IPS-15b (cell line): ENCODE measurements at regions not wholly inside any gene's neighbourhood (a gene's known extent, or its start where the extent isn't known, plus 50 kb on each side); places are given as distances from the start of the nearest gene placed in this dataset.
"Not testable (repeated sequence)": the region's sequence is repeated elsewhere in the genome, so short reads cannot be mapped to it uniquely, and the experiment has no call there.

Source experiments
- H3K27me3 ChIP-seq: one replicate; pipeline ENCODE4 v1.6.1; 2013; ENCODE audit warnings: low read length; ENCODE audit not compliant: control insufficient read depth, insufficient read depth
- H3K36me3 ChIP-seq: one replicate; pipeline ENCODE4 v1.6.1; 2013; ENCODE audit warnings: low read length; ENCODE audit not compliant: control insufficient read depth, insufficient read depth
- H3K4me1 ChIP-seq: one replicate; pipeline ENCODE4 v1.6.1; 2013; ENCODE audit warnings: mild to moderate bottlenecking, low read length; ENCODE audit not compliant: control insufficient read depth, insufficient read depth
- H3K4me3 ChIP-seq: one replicate; pipeline ENCODE4 v1.5.1; 2013; ENCODE audit warnings: low read depth, low read length
- H3K9ac ChIP-seq: one replicate; pipeline ENCODE4 v1.6.1; 2013; ENCODE audit warnings: low read depth, mild to moderate bottlenecking, low read length
- H3K9me3 ChIP-seq: one replicate; pipeline ENCODE4 v1.6.1; 2013; ENCODE audit warnings: mild to moderate bottlenecking, low read length; ENCODE audit not compliant: control insufficient read depth, insufficient read depth

DNA sequence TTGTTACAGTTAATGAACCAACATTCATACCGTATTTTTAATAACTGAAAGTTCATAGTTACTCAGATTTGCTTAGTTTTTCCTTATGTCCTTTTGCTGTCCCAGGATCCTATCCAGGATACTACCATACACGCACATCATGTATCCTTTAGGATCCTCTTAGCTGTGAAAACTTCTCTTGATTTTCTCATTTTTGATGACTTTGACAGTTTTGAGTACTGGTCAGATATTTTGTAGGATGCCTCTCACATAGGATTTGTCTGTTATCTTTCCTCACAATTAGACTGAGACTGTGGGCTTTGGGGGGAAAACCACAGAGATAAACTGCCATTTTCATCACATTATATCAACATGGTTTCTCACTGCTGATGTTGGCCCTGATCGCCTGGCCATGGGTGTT, 491.3 kb upstream of the TRPC7 start:
- H3K9me3 ChIP-seq, result no peaks in the 10 kb centered on the region
- no peak overlapping the region for H3K4me3 ChIP-seq
- H3K4me1 ChIP-seq, result no peaks in the 10 kb centered on the region
- H3K36me3 ChIP-seq, result no peaks in the 10 kb centered on the region
- no peak overlapping the region for H3K9ac ChIP-seq
- no peaks in the 10 kb centered on the region for H3K27me3 ChIP-seq

DNA sequence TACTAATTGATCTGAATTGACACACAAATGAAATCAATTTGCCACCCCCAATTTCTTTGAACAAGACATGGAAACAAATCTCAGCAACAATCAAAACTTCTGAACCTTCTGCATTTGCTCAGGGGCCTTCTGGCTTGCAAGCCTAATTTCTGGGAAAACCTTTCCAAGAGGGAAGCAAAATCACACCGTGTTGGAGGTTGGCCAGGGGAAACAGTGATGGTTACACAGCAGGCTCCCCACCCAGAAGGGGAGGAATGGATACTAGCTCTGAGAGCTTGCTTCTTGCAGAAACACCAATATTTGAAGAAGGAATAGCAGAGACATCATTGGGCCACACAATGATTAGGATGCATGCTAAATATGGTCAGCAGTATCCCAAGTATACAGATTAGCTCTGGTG, 488.6 kb upstream of the TRPC7 start:
- no peak overlapping the region for H3K4me3 ChIP-seq
- H3K9ac ChIP-seq, result no peak overlapping the region
- H3K4me1 ChIP-seq, result no peaks in the 10 kb centered on the region
- no peaks in the 10 kb centered on the region for H3K27me3 ChIP-seq
- H3K9me3 ChIP-seq, result no peaks in the 10 kb centered on the region
- H3K36me3 ChIP-seq, result no peaks in the 10 kb centered on the region

DNA sequence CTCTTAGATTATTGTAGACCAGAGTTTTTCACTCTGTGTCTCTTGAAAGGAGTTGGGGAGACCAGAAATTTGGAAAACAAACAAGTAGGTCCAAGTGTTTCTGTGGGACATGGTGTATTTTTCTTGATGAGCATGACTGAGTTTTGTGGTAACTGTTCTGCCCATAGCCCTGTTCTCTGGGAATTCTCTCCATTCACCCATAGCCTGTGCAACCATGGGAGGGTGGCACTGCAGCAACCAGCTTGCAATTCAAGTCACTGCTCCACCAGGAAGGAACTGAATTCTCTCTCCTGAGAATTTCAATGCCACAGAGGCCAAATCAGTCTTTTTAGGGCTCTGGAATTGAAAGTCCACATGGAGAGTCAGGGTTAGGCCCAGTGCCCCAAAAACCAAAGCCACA, 475.3 kb upstream of the TRPC7 start:
- Histone ChIP-seq H3K36me3 (no peaks in the 10 kb centered on the region), H3K9ac (no peak overlapping the region), H3K4me1 (no peaks in the 10 kb centered on the region), H3K9me3 (no peaks in the 10 kb centered on the region), H3K4me3 (no peak overlapping the region), H3K27me3 (no peaks in the 10 kb centered on the region)

DNA sequence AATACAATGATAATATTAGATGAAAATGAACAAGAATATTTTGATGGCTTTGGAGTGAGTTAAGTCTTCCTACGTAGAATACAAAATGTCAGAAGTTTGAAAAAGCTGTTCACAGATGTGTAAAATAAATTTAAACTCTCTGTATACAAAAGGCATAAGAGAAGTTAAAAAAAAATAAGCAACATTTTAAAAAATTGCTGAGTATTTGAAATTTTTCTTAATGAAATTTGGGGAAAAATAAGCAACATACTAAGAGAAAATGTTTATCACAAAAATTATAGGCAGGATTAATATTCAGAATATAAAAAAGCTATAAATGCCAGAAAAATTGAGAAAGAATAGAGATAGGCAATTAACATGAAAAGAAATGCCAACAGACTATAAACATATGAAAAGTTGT, 470.7 kb upstream of the TRPC7 start:
- H3K36me3 ChIP-seq, result no peaks in the 10 kb centered on the region
- H3K4me1 ChIP-seq, result no peaks in the 10 kb centered on the region
- no peaks in the 10 kb centered on the region for H3K27me3 ChIP-seq
- H3K4me3 ChIP-seq, result no peak overlapping the region
- no peaks in the 10 kb centered on the region for H3K9me3 ChIP-seq
- H3K9ac ChIP-seq, result no peak overlapping the region

DNA sequence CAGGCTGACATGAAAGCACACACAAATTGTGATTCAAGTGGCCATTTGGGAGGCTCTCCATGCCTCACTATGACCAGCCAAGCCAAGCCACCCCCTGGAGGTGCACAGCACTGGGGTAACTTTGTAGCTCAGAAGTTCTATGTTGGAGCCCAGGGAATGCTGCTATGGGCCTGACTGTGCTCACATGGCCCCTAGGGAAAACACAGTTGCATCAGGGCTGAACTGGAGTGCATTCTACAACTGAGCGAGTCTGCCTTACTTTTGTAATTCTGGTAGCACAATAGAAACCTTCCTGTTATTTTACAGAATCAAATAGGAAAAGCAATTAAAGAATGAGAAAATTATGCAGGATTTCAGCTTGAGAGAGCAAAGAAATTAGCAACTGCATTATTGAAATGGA, 455.5 kb upstream of the TRPC7 start:
- no peak overlapping the region for H3K9ac ChIP-seq
- no peaks in the 10 kb centered on the region for H3K27me3 ChIP-seq
- H3K36me3 ChIP-seq, result no peaks in the 10 kb centered on the region
- H3K9me3 ChIP-seq, result no peaks in the 10 kb centered on the region
- H3K4me3 ChIP-seq, result no peak overlapping the region
- H3K4me1 ChIP-seq, result no peaks in the 10 kb centered on the region

DNA sequence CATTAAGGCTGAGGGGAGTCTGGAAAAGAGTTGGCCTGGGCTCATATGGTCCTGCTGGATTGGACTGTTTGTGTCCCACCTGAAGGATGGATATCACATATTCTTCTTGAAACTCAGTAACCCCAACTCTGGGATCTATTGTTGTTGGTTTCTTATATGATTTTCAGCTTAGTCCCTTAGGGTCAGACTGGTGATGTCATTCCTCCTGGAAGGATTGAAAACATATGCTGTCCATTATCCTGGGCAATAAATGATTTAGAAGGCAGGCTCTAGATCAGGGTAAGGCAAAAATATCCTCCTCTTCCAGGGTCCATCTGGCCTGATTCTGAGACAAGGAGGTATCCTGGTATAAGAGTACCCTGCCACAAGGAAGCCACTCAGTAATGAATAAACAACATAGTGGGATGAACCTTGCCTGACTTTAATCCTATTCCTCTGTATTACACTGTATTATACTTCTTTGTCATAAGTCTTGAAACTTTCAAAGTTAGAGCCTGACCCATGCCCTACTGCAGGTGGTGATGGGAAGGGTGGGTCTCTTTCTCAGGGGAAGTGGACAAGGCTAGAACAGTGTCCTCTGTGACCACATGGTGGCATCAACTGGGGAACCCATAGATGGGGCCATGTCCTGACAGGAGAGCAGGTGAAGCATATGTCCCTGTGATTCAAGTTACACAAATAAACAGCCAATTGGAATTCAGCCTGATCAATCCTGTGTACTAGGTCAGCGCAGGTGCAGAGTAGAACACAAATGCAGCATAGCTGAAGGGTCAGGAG, 454.4 kb upstream of the TRPC7 start:
- Histone ChIP-seq H3K27me3 (no peaks in the 10 kb centered on the region), H3K36me3 (no peaks in the 10 kb centered on the region), H3K4me3 (no peak overlapping the region), H3K9me3 (no peaks in the 10 kb centered on the region), H3K9ac (no peak overlapping the region), H3K4me1 (no peaks in the 10 kb centered on the region)

DNA sequence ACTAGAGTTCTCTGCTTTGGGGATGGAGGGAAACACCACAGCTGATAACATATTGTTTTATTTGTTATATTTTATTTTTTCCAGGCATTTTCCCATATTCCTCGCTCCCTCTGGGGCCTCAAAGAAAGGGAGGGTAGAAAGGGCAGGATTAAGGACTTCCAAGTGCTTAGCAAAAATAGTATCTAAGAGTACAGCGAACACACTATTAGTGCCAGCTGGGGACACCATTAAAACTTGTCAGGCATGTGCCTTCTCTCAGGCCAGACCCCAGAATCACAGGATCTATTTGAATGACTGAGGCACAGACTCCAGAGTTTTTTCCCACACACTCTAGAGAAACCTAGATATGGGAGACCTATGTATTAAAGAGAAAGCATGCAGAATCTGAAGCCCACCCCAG, 451.0 kb upstream of the TRPC7 start:
- no peak overlapping the region for H3K4me3 ChIP-seq

DNA sequence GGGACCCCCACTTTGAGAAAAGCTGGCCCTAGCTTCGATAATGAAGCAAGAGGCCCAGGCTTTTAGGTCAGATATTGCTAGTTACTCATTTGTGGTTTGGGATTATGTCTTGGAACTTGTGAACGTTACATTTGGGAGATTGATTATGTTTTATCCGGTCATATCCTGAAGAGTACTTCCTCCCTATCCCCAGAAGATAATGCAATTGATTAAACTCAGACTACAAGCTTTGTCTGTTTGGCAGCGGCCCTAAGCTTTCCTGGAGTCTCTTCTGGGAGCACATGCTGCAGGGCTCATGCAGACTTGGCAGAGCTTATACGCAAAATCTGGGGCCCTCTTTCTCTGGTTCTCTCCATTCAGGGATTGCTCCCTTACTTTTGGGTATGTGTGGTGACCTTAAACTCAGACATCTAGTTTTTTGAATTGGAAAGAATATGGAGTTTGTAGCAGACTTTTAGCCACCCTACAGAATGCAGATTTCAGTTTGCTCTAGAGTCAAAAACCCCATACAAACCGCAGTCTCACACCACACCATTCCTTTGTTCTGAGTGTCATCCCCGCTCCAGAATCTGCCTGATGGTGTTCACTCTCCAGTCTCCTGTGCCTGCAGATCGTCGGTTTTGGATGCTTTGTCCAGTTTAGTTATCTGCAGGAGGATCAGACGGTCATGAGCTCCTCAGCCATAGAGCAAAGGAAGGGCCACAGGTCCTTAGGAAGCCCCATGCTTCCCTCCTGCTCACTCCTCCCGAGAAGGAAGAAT, 449.5 kb upstream of the TRPC7 start:
- Histone ChIP-seq H3K4me3 (no peak overlapping the region), H3K27me3 (no peaks in the 10 kb centered on the region), H3K36me3 (no peaks in the 10 kb centered on the region), H3K4me1 (no peaks in the 10 kb centered on the region), H3K9ac (no peak overlapping the region), H3K9me3 (no peaks in the 10 kb centered on the region)

More for the DNA sequence above, 451.0 kb upstream of the TRPC7 start:
- Histone ChIP-seq H3K9ac (no peak overlapping the region), H3K36me3 (no peaks in the 10 kb centered on the region), H3K27me3 (no peaks in the 10 kb centered on the region), H3K9me3 (no peaks in the 10 kb centered on the region), H3K4me1 (no peaks in the 10 kb centered on the region)

DNA sequence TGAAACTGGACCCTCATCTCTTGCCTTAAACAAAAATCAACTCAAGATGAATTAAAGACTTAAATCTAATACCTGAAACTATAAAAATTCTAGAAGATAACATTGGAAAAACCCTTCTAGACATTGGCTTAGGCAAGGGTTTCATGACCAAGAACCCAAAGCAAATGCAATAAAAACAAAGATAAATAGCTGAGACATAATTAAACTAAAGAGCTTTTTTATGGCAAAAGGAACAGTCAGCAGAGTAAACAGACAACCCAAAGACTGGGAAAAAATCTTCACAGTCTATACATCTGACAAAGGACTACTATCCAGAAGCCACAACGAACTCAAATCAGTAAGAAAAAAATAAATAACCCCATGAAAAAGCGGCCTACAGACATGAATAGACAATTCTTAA, 446.9 kb upstream of the TRPC7 start:
- H3K4me1 ChIP-seq, H3K9ac ChIP-seq, H3K4me3 ChIP-seq, H3K9me3 ChIP-seq, H3K36me3 ChIP-seq, H3K27me3 ChIP-seq: not testable (repeated sequence)

DNA sequence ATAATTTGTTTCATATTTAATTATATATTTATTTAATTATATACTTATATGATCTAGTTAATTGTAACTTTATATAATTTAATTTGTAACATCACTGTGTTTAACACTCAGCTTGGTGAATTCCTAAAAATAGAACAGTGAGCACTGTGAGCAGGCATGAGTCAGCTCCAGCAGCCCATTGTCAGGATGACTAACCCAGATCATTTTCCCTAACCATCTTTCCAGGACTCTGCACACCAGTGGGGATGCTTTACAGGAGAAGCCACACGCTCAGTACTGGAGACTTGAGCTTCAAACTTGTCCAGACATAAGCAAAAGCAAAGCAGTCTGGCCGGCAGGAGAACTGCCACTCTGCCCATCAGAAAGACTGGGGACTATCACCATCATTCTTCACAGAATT, 446.2 kb upstream of the TRPC7 start:
- H3K4me1 ChIP-seq, result no peaks in the 10 kb centered on the region
- H3K36me3 ChIP-seq, result no peaks in the 10 kb centered on the region
- no peaks in the 10 kb centered on the region for H3K9me3 ChIP-seq
- no peaks in the 10 kb centered on the region for H3K27me3 ChIP-seq
- no peak overlapping the region for H3K4me3 ChIP-seq
- H3K9ac ChIP-seq, result no peak overlapping the region

DNA sequence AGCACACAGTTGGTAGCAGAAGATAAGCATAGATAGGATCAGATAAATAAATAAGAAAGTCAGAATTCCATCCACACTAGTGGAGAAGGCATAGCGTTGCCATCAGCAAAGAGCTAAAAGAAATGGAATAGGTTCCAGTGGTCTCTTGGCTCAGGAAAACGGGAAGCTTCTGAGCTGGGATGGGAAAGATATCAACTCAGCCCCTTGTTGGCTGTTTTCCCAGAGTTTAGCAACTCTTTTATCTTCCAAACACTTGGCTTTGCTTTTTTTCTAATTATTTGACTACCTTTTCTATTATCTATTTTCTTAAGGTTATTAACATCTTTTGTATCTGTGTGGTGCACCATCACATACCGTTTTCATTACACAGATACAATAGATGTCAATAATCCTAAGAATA, 445.7 kb upstream of the TRPC7 start:
- no peak overlapping the region for H3K9ac ChIP-seq
- H3K36me3 ChIP-seq, result no peaks in the 10 kb centered on the region
- no peak overlapping the region for H3K4me3 ChIP-seq
- H3K27me3 ChIP-seq, result no peaks in the 10 kb centered on the region
- no peaks in the 10 kb centered on the region for H3K4me1 ChIP-seq
- H3K9me3 ChIP-seq, result no peaks in the 10 kb centered on the region

DNA sequence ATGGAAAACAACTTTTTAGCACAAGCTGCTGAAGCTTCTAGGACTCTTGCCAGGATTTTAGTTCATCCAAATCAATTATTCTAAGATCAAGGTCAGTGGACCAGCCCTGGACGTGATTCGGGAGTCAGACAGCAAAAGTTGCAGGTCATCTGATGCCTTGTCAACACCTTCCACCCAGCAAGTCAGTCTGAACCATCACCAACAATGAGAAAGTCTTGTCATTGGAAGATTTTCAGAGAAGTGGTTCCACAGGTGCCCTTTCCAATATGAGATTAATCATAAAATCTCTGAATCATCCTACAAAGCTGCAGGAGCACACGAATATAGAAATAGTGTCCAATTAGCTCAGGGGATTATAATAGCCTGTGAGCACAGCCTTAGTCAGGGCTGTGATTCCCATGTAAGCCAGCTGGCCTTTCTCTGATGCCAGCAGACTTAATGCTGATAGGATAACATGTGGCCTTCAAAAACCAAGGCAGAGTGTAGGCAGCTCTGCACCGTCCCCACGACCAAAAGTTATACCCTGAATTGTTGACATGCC, 445.0 kb upstream of the TRPC7 start:
- H3K9me3 ChIP-seq, result no peaks in the 10 kb centered on the region
- no peaks in the 10 kb centered on the region for H3K27me3 ChIP-seq
- H3K4me1 ChIP-seq, result no peaks in the 10 kb centered on the region
- H3K4me3 ChIP-seq, result no peak overlapping the region
- no peaks in the 10 kb centered on the region for H3K36me3 ChIP-seq
- H3K9ac ChIP-seq, result no peak overlapping the region
